GM13976 (cell line): ENCODE measurements at regions not wholly inside any gene's neighbourhood (a gene's known extent, or its start where the extent isn't known, plus 50 kb on each side); places are given as distances from the start of the nearest gene placed in this dataset.
"Not testable (repeated sequence)": the region's sequence is repeated elsewhere in the genome, so short reads cannot be mapped to it uniquely, and the experiment has no call there.

Experiments
- DNase-seq: peaks from one replicate; pipeline ENCODE4 v3.0.0; 2012; ENCODE audit warnings: low spot score
- CTCF ChIP-seq: IDR thresholded peaks from 2 replicates; pipeline ENCODE4 v1.5.1; 2012; ENCODE audit warnings: borderline replicate concordance, mild to moderate bottlenecking; ENCODE audit not compliant: insufficient read depth; ENCODE audit errors: extremely low read depth, missing control alignments, control extremely low read depth
- in situ Hi-C: fragments of 300-500 bp; cut with MboI; formaldehyde crosslinking; loops from one replicate; pipeline ENCODE4 v1.12.0; 2022; ENCODE audit warnings: low sequenced_read_pairs, mixed read lengths, inconsistent platforms; ENCODE audit not compliant: unreplicated experiment

GRCh38 chr2:44098050-44098449 is 70.6 kb upstream of the PPM1B start:
- no peak for TF ChIP-seq CTCF
- DNase-seq: no peak
- in situ Hi-C loops: loop anchor here (25.0 kb wide), 1 partner anchor 139 kb away; no protein-coding TSS in a partner anchor

- in situ Hi-C loops: loop anchor here (25.0 kb wide), 1 partner anchor 138 kb away; no protein-coding TSS in a partner anchor
- no peak for DNase-seq
- no peak for TF ChIP-seq CTCF
Observed at GRCh38 chr2:44098891-44099290, 69.8 kb upstream of the PPM1B start.

- no peak for TF ChIP-seq CTCF
- DNase-seq: no peak
- in situ Hi-C loops: no loop called here
Observed at GRCh38 chr2:44100351-44100750, 68.3 kb upstream of the PPM1B start.

GRCh38 chr2:44101246-44101645 is 67.4 kb upstream of the PPM1B start:
- no peak for TF ChIP-seq CTCF
- no peak for DNase-seq
- in situ Hi-C loops: no loop called here

- TF ChIP-seq CTCF: no peak
- DNase-seq: no peak
- in situ Hi-C loops: no loop called here
Observed at GRCh38 chr2:44102790-44103562, 65.7 kb upstream of the PPM1B start.

- TF ChIP-seq CTCF: no peak
- DNase-seq: no peak
- in situ Hi-C loops: no loop called here
Observed at GRCh38 chr2:44103639-44104038, 65.0 kb upstream of the PPM1B start.

GRCh38 chr2:44104855-44105271 is 63.8 kb upstream of the PPM1B start:
- DNase-seq: no peak
- in situ Hi-C loops: no loop called here
- TF ChIP-seq CTCF: no peak

- in situ Hi-C loops, DNase-seq: not testable (repeated sequence)
Observed at GRCh38 chr2:44106509-44106908, 62.2 kb upstream of the PPM1B start.
